ENCODE measurements at regions not wholly inside any gene's neighbourhood (a gene's known extent, or its start where the extent isn't known, plus 50 kb on each side); places are given as distances from the start of the nearest gene placed in this dataset.
A peak's percentile ranks its signal among the peaks of the same experiment; 100 is the strongest.

DNA sequence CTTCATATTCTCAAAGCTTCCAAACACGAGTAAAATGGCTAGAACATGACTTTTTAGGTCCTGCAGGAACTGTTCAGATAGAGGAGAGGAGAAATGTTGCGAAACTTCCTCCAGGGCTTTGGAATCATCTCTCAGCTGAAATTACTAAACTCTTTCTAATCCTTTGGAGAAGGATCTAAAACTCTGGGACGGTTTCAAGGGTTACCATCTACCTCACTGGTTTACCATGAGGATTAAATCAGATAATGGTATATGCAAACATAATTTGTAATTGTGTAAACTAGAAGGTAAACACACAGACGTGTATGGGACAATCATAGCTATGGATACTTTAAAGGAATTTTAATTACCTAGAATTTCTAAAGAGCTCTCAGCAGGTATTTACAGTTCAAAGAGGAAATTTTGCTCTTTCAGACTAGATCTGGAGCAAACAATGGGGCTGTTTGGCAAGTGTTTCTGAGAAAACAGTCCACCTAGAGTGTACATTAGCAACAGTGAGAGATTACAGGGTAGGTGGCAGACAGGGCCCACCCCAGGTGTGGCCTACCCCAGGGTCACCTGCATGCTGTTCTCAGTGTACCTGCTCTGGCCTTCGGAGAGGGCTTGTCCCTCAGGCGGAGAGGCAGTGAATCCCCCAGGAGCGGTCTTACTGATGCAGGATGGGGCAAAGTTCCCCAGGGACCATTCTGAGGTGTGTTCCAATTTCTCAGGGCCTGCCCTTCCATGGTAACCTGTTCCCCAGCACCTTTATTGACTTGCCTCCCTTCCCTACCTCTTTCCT, 124.7 kb upstream of the MAX start (continued):
- no peak; the same call in 1 of the 2 replicates for TF ChIP-seq TCF7L2 (IDR thresholded peaks at IDR 0.05; ENCODE audit: low read depth, low read length)
- peak in 1 of 2 experiments; percentile 52; a peak in 1 of 4 replicates for TF ChIP-seq KLF16 (CRISPR knock-in tag; IDR thresholded peaks at IDR 0.05)
- TF ChIP-seq, protein P1, sequence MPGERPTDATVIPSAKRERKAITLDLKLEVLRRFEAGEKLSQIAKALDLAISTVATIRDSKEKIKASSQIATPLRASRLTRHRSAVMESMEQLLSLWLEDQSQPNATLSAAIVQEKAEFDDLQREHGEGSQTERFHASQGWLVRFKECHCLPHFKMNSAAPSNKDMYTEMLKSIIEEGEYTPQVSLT (CRISPR knock-in tag; IDR thresholded peaks at IDR 0.05; ENCODE audit: borderline replicate concordance, low read depth) = no peak
- TF ChIP-seq, protein P2, sequence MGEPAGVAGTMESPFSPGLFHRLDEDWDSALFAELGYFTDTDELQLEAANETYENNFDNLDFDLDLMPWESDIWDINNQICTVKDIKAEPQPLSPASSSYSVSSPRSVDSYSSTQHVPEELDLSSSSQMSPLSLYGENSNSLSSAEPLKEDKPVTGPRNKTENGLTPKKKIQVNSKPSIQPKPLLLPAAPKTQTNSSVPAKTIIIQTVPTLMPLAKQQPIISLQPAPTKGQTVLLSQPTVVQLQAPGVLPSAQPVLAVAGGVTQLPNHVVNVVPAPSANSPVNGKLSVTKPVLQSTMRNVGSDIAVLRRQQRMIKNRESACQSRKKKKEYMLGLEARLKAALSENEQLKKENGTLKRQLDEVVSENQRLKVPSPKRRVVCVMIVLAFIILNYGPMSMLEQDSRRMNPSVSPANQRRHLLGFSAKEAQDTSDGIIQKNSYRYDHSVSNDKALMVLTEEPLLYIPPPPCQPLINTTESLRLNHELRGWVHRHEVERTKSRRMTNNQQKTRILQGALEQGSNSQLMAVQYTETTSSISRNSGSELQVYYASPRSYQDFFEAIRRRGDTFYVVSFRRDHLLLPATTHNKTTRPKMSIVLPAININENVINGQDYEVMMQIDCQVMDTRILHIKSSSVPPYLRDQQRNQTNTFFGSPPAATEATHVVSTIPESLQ (CRISPR knock-in tag; conservative IDR thresholded peaks at IDR 0.05) = no peak
- TF ChIP-seq SETDB1 (CRISPR knock-in tag; IDR thresholded peaks at IDR 0.05; ENCODE audit: borderline replicate concordance) = no peak
- TF ChIP-seq ZNF556 (CRISPR knock-in tag; IDR thresholded peaks at IDR 0.05; ENCODE audit: borderline replicate concordance) = no peak
- TF ChIP-seq ZNF484 (CRISPR knock-in tag; IDR thresholded peaks at IDR 0.05; ENCODE audit: borderline replicate concordance, low read depth) = no peak
- no peak for TF ChIP-seq CBX1 (IDR thresholded peaks at IDR 0.05; ENCODE audit: low read depth)
- TF ChIP-seq SRSF1 (optimal IDR thresholded peaks at IDR 0.05; ENCODE audit: low read depth, low read length) = no peak
- TF ChIP-seq TEAD3 (CRISPR knock-in tag; optimal IDR thresholded peaks at IDR 0.05; ENCODE audit: borderline replicate concordance) = peak; percentile 87
- TF ChIP-seq PCBP2 (optimal IDR thresholded peaks at IDR 0.05; ENCODE audit: low read depth, low read length, poor library complexity, severe bottlenecking) = no peak
- TF ChIP-seq, protein P3, sequence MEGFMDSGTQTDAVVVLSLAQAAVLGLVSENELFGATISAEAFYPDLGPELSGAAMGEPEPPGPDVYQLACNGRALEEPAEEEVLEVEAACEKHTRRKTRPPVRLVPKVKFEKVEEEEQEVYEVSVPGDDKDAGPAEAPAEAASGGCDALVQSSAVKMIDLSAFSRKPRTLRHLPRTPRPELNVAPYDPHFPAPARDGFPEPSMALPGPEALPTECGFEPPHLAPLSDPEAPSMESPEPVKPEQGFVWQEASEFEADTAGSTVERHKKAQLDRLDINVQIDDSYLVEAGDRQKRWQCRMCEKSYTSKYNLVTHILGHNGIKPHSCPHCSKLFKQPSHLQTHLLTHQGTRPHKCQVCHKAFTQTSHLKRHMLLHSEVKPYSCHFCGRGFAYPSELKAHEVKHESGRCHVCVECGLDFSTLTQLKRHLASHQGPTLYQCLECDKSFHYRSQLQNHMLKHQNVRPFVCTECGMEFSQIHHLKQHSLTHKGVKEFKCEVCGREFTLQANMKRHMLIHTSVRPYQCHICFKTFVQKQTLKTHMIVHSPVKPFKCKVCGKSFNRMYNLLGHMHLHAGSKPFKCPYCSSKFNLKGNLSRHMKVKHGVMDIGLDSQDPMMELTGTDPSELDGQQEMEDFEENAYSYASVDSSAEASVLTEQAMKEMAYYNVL (CRISPR knock-in tag; IDR thresholded peaks at IDR 0.05; ENCODE audit: borderline replicate concordance) = peak; percentile 61; the same call in 1 of the 2 replicates
- no peak for TF ChIP-seq LCORL (IDR thresholded peaks at IDR 0.05)
- peak; percentile 78 for TF ChIP-seq LCORL (CRISPR knock-in tag; IDR thresholded peaks at IDR 0.05)
- no peak for TF ChIP-seq TMF1 (CRISPR knock-in tag; IDR thresholded peaks at IDR 0.05; ENCODE audit: low read depth)
- no peak for TF ChIP-seq ZNF850 (CRISPR knock-in tag; conservative IDR thresholded peaks at IDR 0.05)
- TF ChIP-seq, protein P4, sequence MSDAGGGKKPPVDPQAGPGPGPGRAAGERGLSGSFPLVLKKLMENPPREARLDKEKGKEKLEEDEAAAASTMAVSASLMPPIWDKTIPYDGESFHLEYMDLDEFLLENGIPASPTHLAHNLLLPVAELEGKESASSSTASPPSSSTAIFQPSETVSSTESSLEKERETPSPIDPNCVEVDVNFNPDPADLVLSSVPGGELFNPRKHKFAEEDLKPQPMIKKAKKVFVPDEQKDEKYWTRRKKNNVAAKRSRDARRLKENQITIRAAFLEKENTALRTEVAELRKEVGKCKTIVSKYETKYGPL (CRISPR knock-in tag; IDR thresholded peaks at IDR 0.05) = no peak
- TF ChIP-seq MED13 (CRISPR knock-in tag; IDR thresholded peaks at IDR 0.05) = peak; percentile 29; the same call in 1 of the 2 replicates
- no peak for TF ChIP-seq FOXK1 (CRISPR knock-in tag; IDR thresholded peaks at IDR 0.05; ENCODE audit: borderline replicate concordance, low read depth)
